Stimulated activated CD4-positive, alpha-beta T cell treated with anti-CD3 and anti-CD28 coated beads, Interleukin-2, amount 100 ng/mL, for 24 hours (primary cell): ENCODE measurements at regions not wholly inside any gene's neighbourhood (a gene's known extent, or its start where the extent isn't known, plus 50 kb on each side); places are given as distances from the start of the nearest gene placed in this dataset.

Source experiments
- DNase-seq, 2 donors: peaks; one replicate each; pipeline ENCODE4 v3.0.0-alpha.2; 2020

GRCh38 chr2:118696786-118697465 lies 150.5 kb downstream of the EN1 start:
- DNase-seq, result no peak

DNA sequence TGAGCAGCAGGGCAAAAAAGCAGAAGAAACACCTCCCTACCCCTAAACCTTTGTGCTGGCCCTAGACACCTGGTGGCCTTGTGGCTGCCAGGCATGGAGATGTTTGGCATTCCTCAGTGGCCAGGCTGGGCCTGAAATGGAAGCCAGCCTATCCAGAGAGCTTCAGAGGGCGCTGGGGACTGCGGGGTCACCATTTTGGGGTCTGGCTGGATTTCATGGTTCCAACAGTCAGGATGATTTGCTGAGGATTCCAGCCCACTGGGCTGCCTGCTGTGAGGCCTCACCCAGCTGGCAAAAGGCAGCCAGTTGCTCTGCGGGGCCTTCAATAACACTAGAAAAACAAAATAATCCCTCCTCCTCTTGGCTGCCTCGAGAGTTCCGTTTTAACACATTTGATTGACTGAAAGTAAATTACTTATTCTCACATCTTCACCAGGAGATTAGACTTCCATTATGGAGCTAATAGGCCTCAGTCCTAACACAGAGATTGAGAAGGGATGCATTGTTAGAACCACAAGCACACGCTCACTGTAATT lies 154.1 kb downstream of the EN1 start:
- no peak for DNase-seq

DNA sequence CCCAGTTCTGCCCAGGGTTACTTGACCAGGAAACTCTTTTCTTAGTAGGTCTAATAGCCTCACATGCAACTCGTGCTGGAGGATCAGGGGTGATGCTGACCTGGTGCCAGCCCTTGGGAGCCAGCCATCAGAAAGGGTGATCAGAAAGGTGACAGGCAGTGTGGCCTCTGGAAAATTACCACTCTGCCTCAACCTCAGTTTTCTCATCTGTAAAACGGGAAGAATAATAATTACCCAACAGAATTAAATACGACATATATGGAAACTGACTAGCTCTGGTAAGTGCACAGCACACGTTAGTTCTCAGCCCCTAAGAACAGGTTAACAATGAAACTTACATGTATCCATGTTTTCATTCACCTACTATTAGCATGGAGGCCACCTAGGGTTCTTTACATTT lies 157.6 kb downstream of the EN1 start:
- no peak for DNase-seq

GRCh38 chr2:118689456-118689855 lies 158.0 kb downstream of the EN1 start:
- DNase-seq, result no peak

DNA sequence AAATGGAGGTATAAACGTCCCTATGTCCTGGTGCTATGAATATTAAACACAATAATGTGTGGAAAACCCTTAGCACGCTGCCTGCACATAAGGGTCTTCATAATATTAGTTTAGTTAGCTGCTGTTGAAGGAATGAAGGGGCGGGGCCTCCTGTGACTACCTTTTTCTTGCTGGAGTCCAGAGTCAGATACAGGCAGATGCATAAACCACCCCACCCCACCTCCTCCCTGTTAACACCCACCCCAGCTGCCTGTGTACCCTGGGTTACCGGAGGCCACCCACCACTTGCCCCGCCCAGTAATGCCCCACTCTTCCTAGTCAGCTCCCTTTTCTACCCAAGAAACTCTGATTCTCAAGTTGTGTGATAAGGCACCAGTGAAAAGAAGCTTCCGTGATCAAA lies 158.4 kb downstream of the EN1 start:
- DNase-seq, result no peak

DNA sequence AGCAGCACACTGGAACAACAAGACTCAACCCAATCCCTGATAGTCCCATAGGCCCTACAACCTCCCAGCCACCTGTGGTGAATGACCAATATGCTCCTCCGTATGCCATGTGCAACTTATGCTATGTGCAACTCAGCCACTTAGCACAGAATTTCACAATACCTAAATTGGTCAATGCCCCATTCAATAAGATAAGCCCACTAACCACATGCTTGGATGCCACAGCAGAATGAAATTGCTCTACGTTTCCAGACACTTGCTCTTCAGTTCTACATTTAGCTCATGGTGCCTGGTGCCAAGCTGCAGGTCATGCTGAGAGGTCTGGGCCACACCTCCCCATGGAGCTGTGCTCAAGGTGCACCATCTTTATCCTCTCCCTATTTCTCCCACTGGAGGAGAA lies 159.8 kb downstream of the EN1 start:
- DNase-seq, result no peak

DNA sequence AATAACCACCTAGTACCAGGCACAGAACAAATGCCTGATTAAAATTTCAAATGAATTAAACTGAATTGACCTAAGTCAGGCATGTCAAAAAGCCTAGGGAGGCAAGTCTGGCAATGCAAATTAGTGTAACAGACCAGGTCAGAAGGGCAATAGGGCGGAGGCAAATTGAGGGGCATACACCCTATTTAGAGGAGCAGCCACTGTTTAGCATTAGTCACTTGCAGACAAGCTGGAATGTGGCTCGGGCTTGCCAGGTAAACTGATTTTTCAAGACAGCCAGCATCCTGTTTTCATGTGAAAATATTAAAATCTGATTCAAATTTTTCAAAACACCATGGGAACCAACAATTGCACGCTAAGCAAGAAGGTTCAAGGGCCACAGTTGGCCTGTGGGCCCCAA lies 160.3 kb downstream of the EN1 start:
- no peak for DNase-seq

GRCh38 chr2:118686346-118686745 lies 161.1 kb downstream of the EN1 start:
- DNase-seq, result no peak

DNA sequence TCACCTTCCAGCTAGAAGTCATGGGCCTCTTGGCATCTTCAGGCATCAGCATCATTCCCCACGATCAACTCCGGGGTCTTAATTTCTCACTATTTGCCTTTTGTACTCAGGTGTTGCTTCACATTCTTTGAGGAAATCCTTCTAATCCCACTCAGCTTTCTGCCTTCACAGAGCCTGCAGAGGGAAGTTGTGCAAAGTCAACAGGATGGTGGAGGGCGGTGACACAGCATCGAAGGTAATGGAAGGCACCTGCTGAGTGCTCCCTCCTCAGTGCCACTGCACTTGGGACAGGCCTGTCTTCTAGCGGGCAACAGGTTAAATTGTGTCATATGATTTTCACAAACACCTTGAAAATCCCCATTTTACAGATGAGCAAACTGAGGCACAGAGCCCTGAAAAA lies 164.0 kb downstream of the EN1 start:
- DNase-seq, result no peak

DNA sequence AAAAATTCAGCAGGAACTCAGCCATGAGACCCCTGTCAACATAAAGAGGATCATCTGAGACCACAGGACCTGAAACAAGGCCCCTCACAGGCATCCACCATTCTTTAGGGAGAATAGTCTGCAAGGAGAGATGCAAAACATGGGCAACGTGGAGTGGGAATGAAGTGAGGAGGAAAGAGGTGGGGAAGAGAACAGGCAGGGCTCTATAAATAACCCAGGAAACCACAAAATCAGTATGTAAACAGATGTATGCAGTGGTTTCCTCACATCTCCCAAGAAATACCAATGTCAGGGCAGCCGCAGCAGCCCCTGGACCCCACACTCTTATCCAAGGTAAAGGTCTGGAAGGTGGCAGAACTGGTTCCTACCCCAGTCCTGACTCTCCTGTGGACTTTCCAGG lies 168.5 kb downstream of the EN1 start:
- no peak for DNase-seq

DNA sequence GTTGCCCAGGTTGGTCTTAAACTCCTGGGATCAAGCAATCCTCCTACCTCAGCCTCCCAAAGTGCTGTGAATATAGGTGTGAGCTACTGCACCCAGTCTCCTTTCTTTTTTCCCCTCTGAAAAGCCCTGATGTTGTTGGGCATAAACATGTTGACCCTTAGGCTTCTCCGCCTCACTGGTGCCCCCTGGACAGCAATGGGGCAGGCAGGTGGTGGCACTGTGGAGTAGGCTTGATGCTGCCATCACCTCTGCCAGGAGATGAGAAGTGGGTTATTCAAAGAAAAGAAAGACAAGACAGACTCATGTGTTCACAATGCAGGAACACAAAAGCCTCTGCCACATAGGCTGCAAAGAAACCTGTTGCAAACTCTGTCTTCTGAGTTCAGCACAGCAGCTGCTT lies 169.9 kb downstream of the EN1 start:
- DNase-seq, result no peak

- DNase-seq, result no peak
Measured at GRCh38 chr2:118675531-118675930, 171.9 kb downstream of the EN1 start.

DNA sequence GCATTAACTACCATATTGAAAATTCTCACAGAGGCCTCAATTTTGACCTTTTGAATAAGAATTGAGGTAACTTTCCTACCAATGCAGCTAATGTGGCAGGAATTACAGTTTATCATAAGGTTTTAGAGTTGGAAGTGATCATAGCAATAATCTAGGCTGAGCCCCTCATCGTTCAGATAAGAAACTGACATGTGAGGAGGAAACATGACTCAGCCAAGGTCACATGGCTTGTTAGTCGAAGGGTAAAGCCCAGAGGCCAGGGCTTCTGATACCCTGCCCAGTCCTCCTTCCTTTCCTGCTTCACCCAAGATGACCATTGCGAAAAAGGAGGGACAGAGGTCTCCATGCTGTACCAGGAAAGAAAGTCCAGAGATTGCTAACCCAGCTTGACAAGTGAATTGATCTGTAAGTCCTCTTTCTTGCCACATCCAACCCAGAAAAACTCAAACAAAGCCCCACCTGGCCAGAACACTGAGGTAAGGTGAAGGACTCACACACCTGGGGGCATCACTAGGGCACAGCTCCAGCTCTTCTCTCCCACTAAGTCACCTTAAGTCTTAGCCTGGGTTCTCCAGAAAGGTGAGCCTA lies 174.8 kb downstream of the EN1 start:
- no peak for DNase-seq

DNA sequence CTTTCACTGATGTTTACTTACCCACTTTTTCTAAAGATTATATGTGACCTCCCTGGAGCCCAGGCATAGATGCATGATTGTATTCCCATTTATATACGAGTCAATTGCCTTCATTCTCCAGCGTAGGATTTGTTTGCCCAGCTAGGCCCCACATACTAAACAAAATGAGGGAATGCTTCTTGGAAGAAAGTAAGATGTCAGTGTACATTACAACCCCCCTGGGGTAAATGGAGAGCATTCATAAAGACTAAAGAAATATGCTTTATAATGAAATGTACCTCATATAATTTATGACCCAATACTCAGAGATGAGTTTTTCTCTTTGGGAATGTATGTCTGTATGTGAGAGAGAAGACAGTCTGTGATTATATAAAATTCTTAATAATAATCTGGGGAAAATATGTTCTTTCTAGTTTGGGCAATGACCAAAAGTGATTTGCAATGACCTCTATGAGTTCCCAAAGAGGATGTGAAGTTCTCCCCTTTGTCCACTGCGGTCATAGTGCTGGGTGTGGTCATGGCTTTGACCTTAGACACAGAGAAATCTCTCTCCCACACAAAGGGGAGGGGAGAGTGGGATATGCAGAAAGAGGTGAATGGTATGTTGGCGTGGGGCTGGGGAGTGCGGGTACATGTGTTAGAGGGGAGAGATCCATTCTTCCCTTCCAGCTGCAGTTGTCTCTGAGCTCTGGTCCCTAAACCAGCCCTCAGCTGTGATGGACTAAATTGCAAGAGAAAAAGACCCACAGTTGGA lies 175.6 kb downstream of the EN1 start:
- no peak for DNase-seq

GRCh38 chr2:118670838-118671237 lies 176.6 kb downstream of the EN1 start:
- no peak for DNase-seq

- DNase-seq, result no peak
Measured at GRCh38 chr2:118670276-118670675, 177.2 kb downstream of the EN1 start.

DNA sequence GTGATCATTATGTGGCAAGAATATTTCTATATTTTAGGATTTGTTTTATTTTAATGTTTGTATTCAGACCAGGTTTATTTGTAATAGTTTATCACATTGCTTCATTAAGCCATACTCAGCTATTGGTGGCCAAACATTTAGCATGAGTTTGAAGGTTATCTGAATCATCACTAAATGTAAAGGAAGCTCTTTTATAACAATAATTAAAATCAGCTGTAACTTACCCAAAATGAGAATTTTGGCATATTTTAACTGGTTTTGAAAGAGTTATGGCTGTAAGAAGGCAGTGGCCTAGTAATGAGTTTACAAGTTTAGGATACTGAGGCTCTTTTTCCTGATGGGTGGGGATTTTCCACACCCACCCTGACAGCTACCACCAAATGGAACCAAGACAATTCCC lies 177.8 kb downstream of the EN1 start:
- DNase-seq, result no peak

GRCh38 chr2:118668431-118669424 lies 178.7 kb downstream of the EN1 start:
- no peak for DNase-seq

GRCh38 chr2:118667964-118668363 lies 179.5 kb downstream of the EN1 start:
- DNase-seq, result no peak

DNA sequence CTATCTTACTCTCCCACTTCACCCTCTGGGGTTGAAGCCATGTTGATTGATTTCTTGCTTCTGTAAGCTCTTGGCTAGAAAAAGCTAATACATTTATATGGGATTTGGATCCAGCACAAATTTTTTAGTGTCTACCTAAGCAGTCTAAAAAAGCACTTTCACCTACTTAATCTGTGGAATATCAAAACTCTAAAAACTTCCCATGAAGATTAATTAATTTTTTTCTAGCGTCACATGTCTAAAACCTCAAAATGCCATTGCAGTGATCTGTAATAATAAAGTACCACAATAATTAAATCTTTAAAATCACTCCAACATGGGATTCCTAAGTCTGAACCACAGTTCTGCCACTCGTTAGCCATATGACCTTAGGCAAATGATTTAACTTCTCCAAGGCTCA lies 180.1 kb downstream of the EN1 start:
- DNase-seq, result no peak

DNA sequence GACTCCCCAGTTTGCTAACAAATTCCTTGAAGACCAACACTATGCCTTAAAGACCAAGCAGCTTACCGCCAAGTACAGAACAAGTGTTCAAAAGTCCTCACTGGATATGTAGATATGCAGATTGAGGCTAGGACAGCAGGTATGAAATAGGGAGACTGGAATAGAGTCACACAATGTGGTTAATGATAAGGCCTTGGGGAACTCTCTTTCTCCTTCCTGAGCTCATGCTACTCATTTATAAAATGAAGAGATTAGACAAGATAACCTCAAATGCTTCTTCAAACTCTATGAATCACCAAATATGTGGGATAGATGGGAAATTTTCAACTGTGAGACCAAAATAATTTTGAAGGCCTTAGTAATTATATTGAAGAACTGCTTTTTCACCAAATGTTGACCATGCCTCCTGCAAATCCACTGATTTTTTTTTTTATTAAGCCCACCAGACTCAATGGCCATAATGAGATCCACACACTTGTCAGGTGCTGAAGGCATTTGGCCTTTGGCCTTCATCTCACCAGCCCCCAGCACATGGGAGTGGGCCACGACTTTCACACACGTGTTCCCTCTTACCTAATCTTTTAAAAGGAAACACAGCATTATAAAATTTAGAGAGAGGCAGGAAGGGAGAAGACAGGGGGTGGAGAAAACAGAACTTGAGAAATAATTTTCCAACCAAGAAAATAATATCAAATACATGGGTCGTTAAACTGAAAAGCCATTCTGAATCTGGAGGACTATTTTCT lies 181.5 kb downstream of the EN1 start:
- DNase-seq, result no peak

GRCh38 chr2:118661179-118661578 lies 186.3 kb downstream of the EN1 start:
- no peak for DNase-seq
